H9 (cell line): ENCODE measurements at regions not wholly inside any gene's neighbourhood (a gene's known extent, or its start where the extent isn't known, plus 50 kb on each side); places are given as distances from the start of the nearest gene placed in this dataset.

Experiments used
- DNase-seq: peaks from one replicate; pipeline ENCODE4 v3.0.0-alpha.2; 2017
- H2AFZ ChIP-seq: one replicate; pipeline ENCODE4 v1.6.1; 2013; ENCODE audit warnings: mild to moderate bottlenecking, low read length, control low read depth, moderate library complexity
- H2AK5ac ChIP-seq: 2 replicates; pipeline ENCODE4 v1.6.1; 2013; ENCODE audit warnings: low read length, control low read depth, mixed read lengths; ENCODE audit not compliant: insufficient read length
- H2BK120ac ChIP-seq: one replicate; pipeline ENCODE4 v1.6.1; 2013; ENCODE audit warnings: low read depth, mild to moderate bottlenecking, low read length, control low read depth, inconsistent platforms; ENCODE audit not compliant: poor library complexity, severe bottlenecking
- H2BK12ac ChIP-seq: 2 replicates; pipeline ENCODE4 v1.6.1; 2013; ENCODE audit warnings: low read length, control low read depth, mixed read lengths, low read depth; ENCODE audit not compliant: insufficient read length
- H2BK15ac ChIP-seq: 2 replicates; pipeline ENCODE4 v1.6.1; 2013; ENCODE audit warnings: low read depth, low read length, control low read depth
- H2BK20ac ChIP-seq: one replicate; pipeline ENCODE4 v1.6.1; 2013; ENCODE audit warnings: low read depth, mild to moderate bottlenecking, low read length, control low read depth, inconsistent platforms; ENCODE audit not compliant: poor library complexity, severe bottlenecking
- H2BK5ac ChIP-seq: 2 replicates; pipeline ENCODE4 v1.6.1; 2013; ENCODE audit warnings: low read length, control low read depth, mixed read lengths; ENCODE audit not compliant: insufficient read length
- H3K14ac ChIP-seq: 2 replicates; pipeline ENCODE4 v1.6.1; 2013; ENCODE audit warnings: low read length, control low read depth; ENCODE audit not compliant: insufficient read depth
- H3K18ac ChIP-seq: 2 replicates; pipeline ENCODE4 v1.6.1; 2013; ENCODE audit warnings: low read depth, mild to moderate bottlenecking, mixed read lengths, low read length, control low read depth; ENCODE audit not compliant: insufficient read length
- H3K23ac ChIP-seq: 2 replicates; pipeline ENCODE4 v1.6.1; 2013; ENCODE audit warnings: low read length, control low read depth, mixed read lengths, low read depth; ENCODE audit not compliant: insufficient read length
- H3K23me2 ChIP-seq: 2 replicates; pipeline ENCODE4 v1.6.1; 2013; ENCODE audit warnings: low read depth, mild to moderate bottlenecking, mixed read lengths, low read length, control low read depth; ENCODE audit not compliant: insufficient read length, poor library complexity, severe bottlenecking
- H3K27ac ChIP-seq: 2 replicates; pipeline ENCODE4 v1.5.1; 2013; ENCODE audit warnings: low read length, control low read depth, mixed read lengths, low read depth; ENCODE audit not compliant: insufficient read length
- H3K27me3 ChIP-seq: 2 replicates; pipeline ENCODE4 v1.6.1; 2013; ENCODE audit warnings: low read length, control low read depth, inconsistent platforms; ENCODE audit not compliant: insufficient read depth
- H3K4ac ChIP-seq: 2 replicates; pipeline ENCODE4 v1.6.1; 2013; ENCODE audit warnings: low read depth, mild to moderate bottlenecking, control low read depth, inconsistent platforms, low read length, moderate library complexity
- H3K4me1 ChIP-seq: 2 replicates; pipeline ENCODE4 v1.6.1; 2013; ENCODE audit warnings: low read length, control low read depth, inconsistent platforms; ENCODE audit not compliant: insufficient read depth
- H3K4me2 ChIP-seq: 2 replicates; pipeline ENCODE4 v1.6.1; 2013; ENCODE audit warnings: low read length, control low read depth, mixed read lengths; ENCODE audit not compliant: insufficient read length, insufficient read depth
- H3K56ac ChIP-seq: 2 replicates; pipeline ENCODE4 v1.6.1; 2013; ENCODE audit warnings: low read depth, mild to moderate bottlenecking, mixed read lengths, low read length, control low read depth; ENCODE audit not compliant: insufficient read length
- H3K79me1 ChIP-seq: 2 replicates; pipeline ENCODE4 v1.6.1; 2013; ENCODE audit warnings: low read depth, mild to moderate bottlenecking, moderate library complexity, low read length, control low read depth, inconsistent platforms; ENCODE audit not compliant: insufficient read depth, poor library complexity, severe bottlenecking
- H3K79me2 ChIP-seq: 2 replicates; pipeline ENCODE4 v1.6.1; 2013; ENCODE audit warnings: low read length, control low read depth, inconsistent platforms; ENCODE audit not compliant: insufficient read depth
- H3K9ac ChIP-seq: 2 replicates; pipeline ENCODE4 v1.6.1; 2013; ENCODE audit warnings: low read length, control low read depth, mixed read lengths; ENCODE audit not compliant: insufficient read length; ENCODE audit errors: extremely low read depth
- H3K9me3 ChIP-seq: one replicate; pipeline ENCODE4 v1.6.1; 2013; ENCODE audit warnings: low read depth, low read length, inconsistent platforms; ENCODE audit not compliant: control insufficient read depth
- H3T11ph ChIP-seq: one replicate; pipeline ENCODE4 v1.6.1; 2013; ENCODE audit warnings: mild to moderate bottlenecking, low read length, control low read depth, inconsistent platforms
- H4K20me1 ChIP-seq: one replicate; pipeline ENCODE4 v1.6.1; 2013; ENCODE audit not compliant: control insufficient read depth, insufficient read length, insufficient read depth
- H4K5ac ChIP-seq: 2 replicates; pipeline ENCODE4 v1.6.1; 2013; ENCODE audit warnings: low read depth, mild to moderate bottlenecking, mixed read lengths, low read length, control low read depth; ENCODE audit not compliant: insufficient read length
- H4K8ac ChIP-seq: replicated peaks from 2 replicates; pipeline ENCODE4 v1.6.1; 2013; ENCODE audit warnings: low read length, control low read depth, mixed read lengths, low read depth; ENCODE audit not compliant: insufficient read length
- H4K91ac ChIP-seq: 2 replicates; pipeline ENCODE4 v1.6.1; 2013; ENCODE audit warnings: low read depth, mild to moderate bottlenecking, moderate library complexity, mixed read lengths, low read length, control low read depth; ENCODE audit not compliant: insufficient read length
- H3K27ac Mint-ChIP-seq, 3 experiments: 2 replicates in 2 of 3; 3 replicates in 1 of 3; pipeline ENCODE4 v1.8.0; 2020 to 2021; ENCODE audit warnings: mixed read lengths in 3 of 3, mild to moderate bottlenecking in 1 of 3, moderate library complexity in 1 of 3
- H3K27me3 Mint-ChIP-seq: 2 replicates; pipeline ENCODE4 v1.8.0; 2021; ENCODE audit warnings: low read depth, mild to moderate bottlenecking, moderate library complexity, mixed read lengths
- H3K36me3 Mint-ChIP-seq, 3 experiments: 2 replicates in 2 of 3; 3 replicates in 1 of 3; pipeline ENCODE4 v1.8.0; 2020 to 2021; ENCODE audit warnings: low read depth in 3 of 3, mixed read lengths in 3 of 3; ENCODE audit not compliant: insufficient read depth in 1 of 3
- H3K4me1 Mint-ChIP-seq, 2 experiments: 2 replicates each; pipeline ENCODE4 v1.8.0; 2020; ENCODE audit warnings: mixed read lengths in 2 of 2
- H3K4me3 Mint-ChIP-seq, 2 experiments: 2 replicates in 1 of 2; 3 replicates in 1 of 2; pipeline ENCODE4 v1.8.0; 2020 to 2021; ENCODE audit warnings: mild to moderate bottlenecking in 2 of 2, mixed read lengths in 2 of 2, moderate library complexity in 1 of 2
- H3K9me3 Mint-ChIP-seq, 2 experiments: 2 replicates in 1 of 2; 3 replicates in 1 of 2; pipeline ENCODE4 v1.8.0; 2020; ENCODE audit warnings: mild to moderate bottlenecking in 2 of 2, mixed read lengths in 2 of 2, moderate library complexity in 1 of 2
- CTCF ChIP-seq: fragments of 200-600 bp; sonication (generic); conservative IDR thresholded peaks from 3 replicates; pipeline ENCODE4 v1.8.0; 2021; ENCODE audit warnings: antibody characterized with exemption, mild to moderate bottlenecking
- WGBS: extraction: QIAGEN DNeasy Blood & Tissue Kit; methylation state at CpG from one replicate; pipeline ENCODE4 v1.1.7; 2013; ENCODE audit warnings: missing lambda C conversion rate, low lambda C conversion rate, mixed read lengths; ENCODE audit not compliant: insufficient read length; ENCODE audit errors: extremely low coverage; 5-methylcytosine and 5-hydroxymethylcytosine counted together

GRCh38 chr5:81907012-81907635, 64.7 kb upstream of the ATG10 start:
- Histone ChIP-seq H3T11ph (no peak overlapping the region), H3K79me2 (no peaks in the 10 kb centered on the region), H3K27ac (no peak overlapping the region), H3K4ac (no peak overlapping the region), H3K9ac (no peak overlapping the region), H3K4me1 (0 out of 2 replicates have a peak, but pooled peaks cover 4% of the 10 kb centered on the region), H4K8ac (no peak overlapping the region), H2BK120ac (no peak overlapping the region), H2BK5ac (no peak overlapping the region), H2AFZ (no peak overlapping the region), H2BK20ac (no peak overlapping the region), H4K91ac (no peak overlapping the region), H2AK5ac (no peak overlapping the region), H3K23ac (no peak overlapping the region), H3K4me2 (no peak overlapping the region), H4K5ac (no peak overlapping the region), H3K27me3 (no peaks in the 10 kb centered on the region), H3K18ac (no peak overlapping the region), H3K79me1 (no peaks in the 10 kb centered on the region), H4K20me1 (no peaks in the 10 kb centered on the region), H3K56ac (no peak overlapping the region), H3K14ac (no peak overlapping the region), H3K23me2 (no peaks in the 10 kb centered on the region), H2BK15ac (no peak overlapping the region), H3K9me3 (no peaks in the 10 kb centered on the region), H2BK12ac (no peak overlapping the region)
- Mint-ChIP-seq H3K27ac (no peak overlapping the region; a peak in 1 of 7 replicates), H3K4me3 (no peak overlapping the region), H3K36me3 (no peaks in the 10 kb centered on the region), H3K27me3 (no peaks in the 10 kb centered on the region; the same call in 1 of the 2 replicates), H3K4me1 (peaks cover 30 to 37% of the 10 kb centered on the region in 2 experiments), H3K9me3 (no peaks in the 10 kb centered on the region)
- no peak for DNase-seq
- TF ChIP-seq CTCF = no peak
- no CpG with 5 or more reads among the region's 4 CpGs for WGBS
